GM12891 (cell line): ENCODE measurements at regions not wholly inside any gene's neighbourhood (a gene's known extent, or its start where the extent isn't known, plus 50 kb on each side); places are given as distances from the start of the nearest gene placed in this dataset.

ENCODE experiments used
- POLR2AphosphoS5 ChIP-seq: IDR thresholded peaks from 2 replicates; pipeline ENCODE4 v1.6.1; 2011; ENCODE audit warnings: low read depth, low read length, control low read depth
- TAF1 ChIP-seq: IDR thresholded peaks from 2 replicates; pipeline ENCODE4 v1.6.1; 2011; ENCODE audit warnings: low read depth, low read length, control low read depth

- TF ChIP-seq TAF1 (no peak), POLR2AphosphoS5 (no peak)
Measured at GRCh38 chr11:82225502-82225901, 508.2 kb downstream of the FAM181B start.
